ENCODE measurements at regions not wholly inside any gene's neighbourhood (a gene's known extent, or its start where the extent isn't known, plus 50 kb on each side); places are given as distances from the start of the nearest gene placed in this dataset.

- DNase-seq (ENCODE audit: low spot score), result no peak
- H3K27ac ChIP-seq, result no peak overlapping the region
- no peak for TF ChIP-seq CTCF (IDR thresholded peaks at IDR 0.05)
- H3K4me3 ChIP-seq, result no peak overlapping the region
Measured at GRCh38 chr5:67543720-67544270, 347.2 kb upstream of the CD180 start.

- TF ChIP-seq CTCF (IDR thresholded peaks at IDR 0.05), result no peak
- no peak overlapping the region for H3K4me3 ChIP-seq
- no peak for DNase-seq (ENCODE audit: low spot score)
- H3K27ac ChIP-seq, result no peak overlapping the region
Measured at GRCh38 chr5:67542479-67542878, 345.9 kb upstream of the CD180 start.

GRCh38 chr5:67541875-67542274 is 345.3 kb upstream of the CD180 start:
- DNase-seq (ENCODE audit: low spot score), result no peak
- no peak for TF ChIP-seq CTCF (IDR thresholded peaks at IDR 0.05)
- Histone ChIP-seq H3K27ac (no peak overlapping the region), H3K4me3 (no peak overlapping the region)

GRCh38 chr5:67538855-67539506 is 342.4 kb upstream of the CD180 start:
- H3K4me3 ChIP-seq, result no peak overlapping the region
- no peak for DNase-seq (ENCODE audit: low spot score)
- no peak for TF ChIP-seq CTCF (IDR thresholded peaks at IDR 0.05)
- no peak overlapping the region for H3K27ac ChIP-seq

GRCh38 chr5:67537439-67538148 is 341.0 kb upstream of the CD180 start:
- no peak for TF ChIP-seq CTCF (IDR thresholded peaks at IDR 0.05)
- no peak for DNase-seq (ENCODE audit: low spot score)
- peak overlapping the region; percentile 49 for H3K4me3 ChIP-seq
- H3K27ac ChIP-seq, result no peak overlapping the region

GRCh38 chr5:67536866-67537265 is 340.3 kb upstream of the CD180 start:
- peak overlapping the region; percentile 49 for H3K4me3 ChIP-seq
- no peak for DNase-seq (ENCODE audit: low spot score)
- TF ChIP-seq CTCF (IDR thresholded peaks at IDR 0.05), result no peak

More at GRCh38 chr5:67536866-67537265, 340.3 kb upstream of the CD180 start:
- no peak overlapping the region for H3K27ac ChIP-seq
